ENCODE measurements at regions not wholly inside any gene's neighbourhood (a gene's known extent, or its start where the extent isn't known, plus 50 kb on each side); places are given as distances from the start of the nearest gene placed in this dataset.
"Not testable (repeated sequence)": the region's sequence is repeated elsewhere in the genome, so short reads cannot be mapped to it uniquely, and the experiment has no call there.

- no peak for DNase-seq
Measured at GRCh38 chr2:163177592-163177991, 339.0 kb upstream of the KCNH7 start.

GRCh38 chr2:163175294-163175693 is 336.7 kb upstream of the KCNH7 start:
- DNase-seq, result no peak

- no peak for DNase-seq
Measured at GRCh38 chr2:163173591-163173990, 335.0 kb upstream of the KCNH7 start.

GRCh38 chr2:163171786-163172530 is 333.4 kb upstream of the KCNH7 start:
- DNase-seq, result no peak

GRCh38 chr2:163157891-163158496 is 319.4 kb upstream of the KCNH7 start:
- no peak for DNase-seq

GRCh38 chr2:163157411-163157810 is 318.8 kb upstream of the KCNH7 start:
- no peak for DNase-seq

- no peak for DNase-seq
Measured at GRCh38 chr2:163155925-163156324, 317.4 kb upstream of the KCNH7 start.

- peak; percentile 20 for DNase-seq
Measured at GRCh38 chr2:163155279-163155883, 316.8 kb upstream of the KCNH7 start.

- no peak for DNase-seq
Measured at GRCh38 chr2:163142618-163143017, 304.1 kb upstream of the KCNH7 start.

GRCh38 chr2:163138947-163139346 is 300.4 kb upstream of the KCNH7 start:
- DNase-seq, result no peak

GRCh38 chr2:163135256-163135655 is 296.7 kb upstream of the KCNH7 start:
- no peak for DNase-seq

GRCh38 chr2:163133602-163134001 is 295.0 kb upstream of the KCNH7 start:
- DNase-seq, result no peak

- DNase-seq, result no peak
Measured at GRCh38 chr2:163132850-163133249, 294.3 kb upstream of the KCNH7 start.

GRCh38 chr2:163132207-163132606 is 293.6 kb upstream of the KCNH7 start:
- not testable (repeated sequence) for DNase-seq

GRCh38 chr2:163123526-163123925 is 285.0 kb upstream of the KCNH7 start:
- no peak for DNase-seq

- no peak for DNase-seq
Measured at GRCh38 chr2:163122257-163122656, 283.7 kb upstream of the KCNH7 start.

GRCh38 chr2:163121483-163121882 is 282.9 kb upstream of the KCNH7 start:
- no peak for DNase-seq

GRCh38 chr2:163119966-163120365 is 281.4 kb upstream of the KCNH7 start:
- no peak for DNase-seq

GRCh38 chr2:163086940-163087339 is 248.4 kb upstream of the KCNH7 start:
- DNase-seq, result no peak

- DNase-seq, result peak; percentile 26
Measured at GRCh38 chr2:163085366-163086024, 246.9 kb upstream of the KCNH7 start.

GRCh38 chr2:163081754-163082153 is 243.2 kb upstream of the KCNH7 start:
- no peak for DNase-seq

- no peak for DNase-seq
Measured at GRCh38 chr2:163077241-163077640, 238.7 kb upstream of the KCNH7 start.

GRCh38 chr2:163066085-163066484 is 227.5 kb upstream of the KCNH7 start:
- DNase-seq, result no peak

GRCh38 chr2:163062524-163062923 is 224.0 kb upstream of the KCNH7 start:
- DNase-seq, result no peak

Data from RPMI8226 (cell line).